ENCODE measurements at regions not wholly inside any gene's neighbourhood (a gene's known extent, or its start where the extent isn't known, plus 50 kb on each side); places are given as distances from the start of the nearest gene placed in this dataset.

DNA sequence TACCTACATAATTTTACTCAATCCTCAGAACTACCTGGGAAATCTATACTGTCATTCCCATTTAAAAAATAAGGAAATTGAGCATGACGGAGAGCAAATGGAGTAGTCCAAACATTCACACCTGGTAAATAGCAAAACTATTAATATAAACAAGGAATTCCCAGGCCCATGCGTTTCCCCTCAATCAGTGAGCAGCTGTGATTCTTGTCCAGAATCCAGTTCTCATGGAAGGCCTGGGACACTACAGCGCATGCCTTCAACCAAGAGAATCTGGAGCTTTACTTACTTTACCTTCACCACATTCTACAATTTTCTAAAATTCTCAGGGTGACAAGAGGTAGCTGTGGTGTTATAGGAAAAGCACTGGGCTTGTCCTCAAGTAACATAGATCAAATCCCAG is 259.0 kb downstream of the LRATD1 start (continued):
- no peak for TF ChIP-seq CEBPB (IDR thresholded peaks at IDR 0.05; ENCODE audit: borderline replicate concordance in 1 of 2, low read depth in 2 of 2, low read length in 2 of 2)
- TF ChIP-seq RAD51 (IDR thresholded peaks at IDR 0.05), result no peak
- no peak for TF ChIP-seq YY1 (IDR thresholded peaks at IDR 0.05; ENCODE audit: low read depth, low read length)
- no peak for TF ChIP-seq CREM (IDR thresholded peaks at IDR 0.05; ENCODE audit: low read depth)
- TF ChIP-seq WRNIP1 (IDR thresholded peaks at IDR 0.05; ENCODE audit: borderline replicate concordance, low read depth, low read length), result no peak
- TF ChIP-seq, protein P1, sequence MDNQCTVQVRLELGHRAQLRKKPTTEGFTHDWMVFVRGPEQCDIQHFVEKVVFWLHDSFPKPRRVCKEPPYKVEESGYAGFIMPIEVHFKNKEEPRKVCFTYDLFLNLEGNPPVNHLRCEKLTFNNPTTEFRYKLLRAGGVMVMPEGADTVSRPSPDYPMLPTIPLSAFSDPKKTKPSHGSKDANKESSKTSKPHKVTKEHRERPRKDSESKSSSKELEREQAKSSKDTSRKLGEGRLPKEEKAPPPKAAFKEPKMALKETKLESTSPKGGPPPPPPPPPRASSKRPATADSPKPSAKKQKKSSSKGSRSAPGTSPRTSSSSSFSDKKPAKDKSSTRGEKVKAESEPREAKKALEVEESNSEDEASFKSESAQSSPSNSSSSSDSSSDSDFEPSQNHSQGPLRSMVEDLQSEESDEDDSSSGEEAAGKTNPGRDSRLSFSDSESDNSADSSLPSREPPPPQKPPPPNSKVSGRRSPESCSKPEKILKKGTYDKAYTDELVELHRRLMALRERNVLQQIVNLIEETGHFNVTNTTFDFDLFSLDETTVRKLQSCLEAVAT (IDR thresholded peaks at IDR 0.05), result no peak
- TF ChIP-seq FOS (IDR thresholded peaks at IDR 0.05; ENCODE audit: borderline replicate concordance, extremely low read depth, insufficient read length), result no peak
- no peak for TF ChIP-seq ZNF592 (IDR thresholded peaks at IDR 0.05)

Measured in GM12878 (cell line).